ENCODE measurements at regions not wholly inside any gene's neighbourhood (a gene's known extent, or its start where the extent isn't known, plus 50 kb on each side); places are given as distances from the start of the nearest gene placed in this dataset.

DNA sequence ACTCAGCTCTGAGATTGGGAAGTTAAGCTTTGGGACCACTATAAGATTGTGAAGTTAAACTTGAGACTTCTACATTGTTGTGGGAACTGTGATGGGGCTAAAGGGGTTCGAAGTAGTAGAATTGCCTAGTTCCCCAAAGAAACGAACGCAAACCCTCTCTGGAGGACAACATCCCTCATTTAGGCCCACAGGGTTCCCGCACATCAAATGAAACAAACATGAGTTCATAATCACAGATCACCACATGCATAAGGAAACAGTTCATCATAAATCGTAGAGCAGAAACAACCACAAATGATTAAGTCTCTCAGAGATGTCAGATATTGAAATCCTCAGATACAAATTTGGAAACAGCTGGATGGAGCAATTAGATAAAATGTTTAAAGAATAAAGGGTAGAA is 55.9 kb upstream of the HPCAL1 start:
- TF ChIP-seq POLR2AphosphoS5 (IDR thresholded peaks at IDR 0.05; ENCODE audit: borderline replicate concordance, low read depth, low read length) (no peak), EZH2 (IDR thresholded peaks at IDR 0.05) (no peak)

Measured in SK-N-MC (cell line).